Upper lobe of left lung (tissue), 6 donors: ENCODE measurements at regions not wholly inside any gene's neighbourhood (a gene's known extent, or its start where the extent isn't known, plus 50 kb on each side); places are given as distances from the start of the nearest gene placed in this dataset.
A peak's percentile ranks its signal among the peaks of the same experiment; 100 is the strongest.

Experiments used
- ATAC-seq, 2 donors: fragments of 200-7000 bp; cut with Tn5 transposase; one replicate each; pipeline ENCODE4 v1.9.1; 2022; ENCODE audit warnings: mild to moderate bottlenecking in 2 of 2, moderate library complexity in 2 of 2; ENCODE audit not compliant: low FRiP score in 2 of 2
- DNase-seq, 2 donors: peaks; one replicate each; pipeline ENCODE4 v3.0.0-alpha.2; 2019 to 2020
- H3K27ac ChIP-seq, 4 donors: fragments of 200-600 bp; sonication (generic); one replicate each; pipeline ENCODE4 v1.5.1; 2016 to 2019
- H3K27me3 ChIP-seq, 4 donors: fragments of 200-600 bp; sonication (generic); one replicate each; pipeline ENCODE4 v1.5.1; 2017 to 2019
- H3K36me3 ChIP-seq, 4 donors: fragments of 200-600 bp; sonication (generic); one replicate each; pipeline ENCODE4 v1.5.1; 2016 to 2019
- H3K4me1 ChIP-seq, 4 donors: fragments of 200-600 bp; sonication (generic); one replicate each; pipeline ENCODE4 v1.5.1; 2018 to 2019
- H3K4me3 ChIP-seq, 4 donors: fragments of 200-600 bp; sonication (generic); one replicate each; pipeline ENCODE4 v1.5.1; 2017 to 2019; ENCODE audit warnings: mild to moderate bottlenecking in 2 of 4, moderate library complexity in 1 of 4
- H3K9me3 ChIP-seq, 4 donors: fragments of 200-600 bp; sonication (generic); one replicate each; pipeline ENCODE4 v1.5.1; 2018 to 2019
- CTCF ChIP-seq, 6 experiments: fragments of 450-650 bp in 4 of 6; fragments of 200-600 bp in 2 of 6; sonication (generic) in 2 of 6; IDR thresholded peaks; one replicate each; pipeline ENCODE4 v1.5.1; 2016 to 2019; ENCODE audit warnings: antibody characterized with exemption in 6 of 6
- EP300 ChIP-seq, 4 donors: sonication (generic); formaldehyde crosslinking; IDR thresholded peaks; one replicate each; pipeline ENCODE4 v1.5.1; 2017; ENCODE audit warnings: antibody characterized with exemption in 4 of 4, control low read depth in 2 of 4
- POLR2A ChIP-seq, 4 donors: fragments of 450-650 bp; IDR thresholded peaks; one replicate each; pipeline ENCODE4 v1.5.1; 2016 to 2017; ENCODE audit warnings: antibody characterized with exemption in 4 of 4, mild to moderate bottlenecking in 2 of 4
- POLR2AphosphoS5 ChIP-seq, 2 donors: sonication (generic); formaldehyde crosslinking; IDR thresholded peaks; one replicate each; pipeline ENCODE4 v1.5.1; 2017; ENCODE audit warnings: antibody characterized with exemption in 2 of 2
- WGBS, 2 donors: methylation state at CpG; one replicate each; pipeline ENCODE4 v1.1.5; 2017 to 2018; 5-methylcytosine and 5-hydroxymethylcytosine counted together
- donor health status: DM: no; HTN: no; CAD: no; lungs with moderate emphysema.
- donor health status: DM: no; HTN: yes; CAD: no; lungs with severe emphysema.

GRCh38 chr3:177356113-177356512 lies 158.8 kb upstream of the TBL1XR1 start:
- Histone ChIP-seq H3K4me1 (peaks cover 41 to 50% (median 46%) of the 10 kb centered on the region in 4 donors), H3K27ac (peak overlapping the region in 3 of 4 donors; percentile 87 to 93 (median 87)), H3K4me3 (no peak overlapping the region), H3K9me3 (no peaks in the 10 kb centered on the region), H3K27me3 (no peaks in the 10 kb centered on the region), H3K36me3 (no peaks in the 10 kb centered on the region)
- 85 to 94% methylated on average over 3 of the region's 3 CpGs for WGBS, 2 donors
- ATAC-seq: no peak
- TF ChIP-seq POLR2AphosphoS5 (IDR thresholded peaks at IDR 0.05) (no peak), POLR2A (IDR thresholded peaks at IDR 0.05) (no peak), EP300 (IDR thresholded peaks at IDR 0.05) (no peak), CTCF (IDR thresholded peaks at IDR 0.05) (no peak)
- no peak for DNase-seq

GRCh38 chr3:177356952-177357351 lies 159.7 kb upstream of the TBL1XR1 start:
- TF ChIP-seq POLR2A (IDR thresholded peaks at IDR 0.05) (no peak), POLR2AphosphoS5 (IDR thresholded peaks at IDR 0.05) (no peak), CTCF (IDR thresholded peaks at IDR 0.05) (no peak), EP300 (IDR thresholded peaks at IDR 0.05) (no peak)
- DNase-seq (no peak), ATAC-seq (no peak)
- Histone ChIP-seq H3K4me3 (no peak overlapping the region), H3K27me3 (no peaks in the 10 kb centered on the region), H3K36me3 (no peaks in the 10 kb centered on the region), H3K27ac (peak overlapping the region; percentile 85 to 93 (median 87)), H3K9me3 (no peaks in the 10 kb centered on the region), H3K4me1 (peaks cover 47 to 56% (median 52%) of the 10 kb centered on the region in 4 donors)

GRCh38 chr3:177357352-177358090 lies 160.2 kb upstream of the TBL1XR1 start:
- peak in 1 of 2 donors; percentile 49 for ATAC-seq
- Histone ChIP-seq H3K9me3 (no peaks in the 10 kb centered on the region), H3K4me1 (peaks cover 43 to 56% (median 52%) of the 10 kb centered on the region in 4 donors), H3K27me3 (no peaks in the 10 kb centered on the region), H3K27ac (peak overlapping the region; percentile 85 to 93 (median 87)), H3K4me3 (peak overlapping the region in 3 of 4 donors; percentile 27 to 48 (median 42)), H3K36me3 (no peaks in the 10 kb centered on the region)
- 8 to 14% methylated on average over 5 of the region's 5 CpGs for WGBS, 2 donors
- TF ChIP-seq POLR2A (IDR thresholded peaks at IDR 0.05) (no peak), POLR2AphosphoS5 (IDR thresholded peaks at IDR 0.05) (peak; percentile 18 to 40), EP300 (IDR thresholded peaks at IDR 0.05) (peak in 2 of 4 donors; percentile 54 to 76)
- DNase-seq: peak in 1 of 2 donors; percentile 59

GRCh38 chr3:177358091-177358976 lies 161.1 kb upstream of the TBL1XR1 start:
- H3K9me3 ChIP-seq: no peaks in the 10 kb centered on the region
- ATAC-seq (peak; percentile 57 to 76), DNase-seq (peak in 1 of 2 donors; percentile 89)
- H3K36me3 ChIP-seq: no peaks in the 10 kb centered on the region
- 12% methylated on average over 15 of the region's 15 CpGs for WGBS, 2 donors
- H3K4me1 ChIP-seq: peaks cover 43 to 53% (median 52%) of the 10 kb centered on the region in 4 donors
- H3K4me3 ChIP-seq: peak overlapping the region in 3 of 4 donors; percentile 27 to 48 (median 42)
- H3K27ac ChIP-seq: peak overlapping the region; percentile 85 to 93 (median 87)
- TF ChIP-seq EP300 (IDR thresholded peaks at IDR 0.05) (peak in 1 of 4 donors; percentile 73), POLR2A (IDR thresholded peaks at IDR 0.05) (peak in 2 of 4 donors; percentile 11 to 36), POLR2AphosphoS5 (IDR thresholded peaks at IDR 0.05) (peak; percentile 52 to 86), CTCF (IDR thresholded peaks at IDR 0.05) (no peak)
- no peaks in the 10 kb centered on the region for H3K27me3 ChIP-seq
